Hematopoietic multipotent progenitor cell treated with erythropoietin and hydrocortisone succinate and interleukin-3 and kit ligand, for 6 days (in vitro differentiated cells): ENCODE measurements at regions not wholly inside any gene's neighbourhood (a gene's known extent, or its start where the extent isn't known, plus 50 kb on each side); places are given as distances from the start of the nearest gene placed in this dataset.

Experiments
- DNase-seq: peaks from one replicate; pipeline ENCODE4 v3.0.0-alpha.2; 2015

DNA sequence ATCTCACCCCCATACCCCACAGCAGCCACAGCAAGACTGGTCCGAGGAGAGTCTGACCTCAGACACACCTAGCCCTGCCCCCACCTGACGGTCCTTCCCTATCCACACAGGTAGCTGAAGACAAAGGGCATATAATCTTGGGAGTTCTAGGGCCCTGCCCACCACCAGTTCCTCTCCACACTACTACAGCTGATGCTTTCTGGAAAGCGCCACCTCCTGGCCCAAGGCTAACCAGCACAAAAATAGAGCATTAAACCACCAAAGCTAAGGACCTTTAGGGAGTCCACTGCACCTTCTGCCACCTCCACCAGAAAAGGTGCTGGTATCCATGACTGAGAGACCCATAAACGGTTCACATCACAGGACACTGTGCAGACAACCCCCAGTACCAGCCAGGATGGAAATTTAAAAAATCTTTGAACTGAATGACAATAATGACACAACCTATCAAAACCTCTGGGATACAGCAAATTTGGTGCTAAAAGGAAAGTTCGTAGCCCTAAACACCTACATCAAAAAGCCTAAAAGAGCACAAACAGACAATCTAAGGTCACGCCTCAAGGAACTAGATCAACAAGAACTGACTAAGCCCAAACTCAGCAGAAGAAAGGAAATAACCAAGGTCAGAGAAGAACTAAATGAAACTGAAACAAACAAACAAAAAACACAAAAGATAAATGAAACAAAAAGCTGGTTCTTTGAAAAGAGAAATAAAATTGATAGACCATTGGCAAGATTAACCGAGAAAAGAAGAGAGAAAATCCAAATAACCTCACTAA is 122.1 kb upstream of the TPRG1 start:
- DNase-seq, result no peak

- no peak for DNase-seq
These were observed 118.4 kb upstream of the TPRG1 start for GRCh38 chr3:189053322-189053721.

GRCh38 chr3:189056646-189057335 is 115.0 kb upstream of the TPRG1 start:
- no peak for DNase-seq

- DNase-seq, result no peak
These were observed 114.4 kb upstream of the TPRG1 start for GRCh38 chr3:189057369-189057768.

- DNase-seq, result no peak
These were observed 113.7 kb upstream of the TPRG1 start for GRCh38 chr3:189058071-189058470.

DNA sequence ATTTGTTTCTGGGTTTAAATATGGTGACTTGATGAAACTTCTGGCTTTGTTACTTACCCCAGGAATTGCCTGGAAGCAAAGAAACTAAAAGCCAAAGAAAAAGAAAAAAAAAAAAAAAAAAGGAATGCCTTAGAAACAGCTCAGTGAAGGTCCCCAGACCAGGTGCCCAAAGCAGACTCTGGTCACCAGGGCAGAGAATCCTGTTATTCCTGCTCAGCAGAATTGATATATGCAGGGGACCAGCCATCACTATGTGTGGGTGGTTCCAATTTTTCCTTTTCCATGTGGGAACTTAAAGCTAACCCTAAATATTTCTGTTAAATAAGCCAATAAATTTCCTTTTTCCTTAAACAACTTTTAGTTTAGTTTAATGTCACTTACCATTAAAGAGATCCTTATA is 100.8 kb upstream of the TPRG1 start:
- DNase-seq, result no peak

- DNase-seq, result no peak
These were observed 100.3 kb upstream of the TPRG1 start for GRCh38 chr3:189071446-189071845.

DNA sequence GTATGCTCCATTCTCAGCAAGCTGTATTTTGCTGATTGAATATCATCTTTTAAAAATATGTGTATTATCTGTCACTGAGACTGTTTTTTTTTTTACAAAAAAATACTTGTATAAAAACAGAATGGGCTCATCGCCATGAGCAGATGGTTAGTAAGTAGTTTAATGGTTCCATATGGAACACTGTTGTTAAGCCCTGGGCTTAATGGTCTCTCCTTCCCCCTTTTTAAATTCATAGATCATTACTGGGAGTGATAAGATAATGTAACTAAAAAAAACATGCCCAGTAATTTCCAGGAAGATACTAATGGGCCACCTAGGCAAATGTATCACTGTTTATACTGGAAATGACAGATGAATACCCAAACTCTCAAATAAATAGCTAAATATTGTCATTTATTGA is 95.3 kb upstream of the TPRG1 start:
- DNase-seq, result no peak

GRCh38 chr3:189080745-189081144 is 91.0 kb upstream of the TPRG1 start:
- no peak for DNase-seq

DNA sequence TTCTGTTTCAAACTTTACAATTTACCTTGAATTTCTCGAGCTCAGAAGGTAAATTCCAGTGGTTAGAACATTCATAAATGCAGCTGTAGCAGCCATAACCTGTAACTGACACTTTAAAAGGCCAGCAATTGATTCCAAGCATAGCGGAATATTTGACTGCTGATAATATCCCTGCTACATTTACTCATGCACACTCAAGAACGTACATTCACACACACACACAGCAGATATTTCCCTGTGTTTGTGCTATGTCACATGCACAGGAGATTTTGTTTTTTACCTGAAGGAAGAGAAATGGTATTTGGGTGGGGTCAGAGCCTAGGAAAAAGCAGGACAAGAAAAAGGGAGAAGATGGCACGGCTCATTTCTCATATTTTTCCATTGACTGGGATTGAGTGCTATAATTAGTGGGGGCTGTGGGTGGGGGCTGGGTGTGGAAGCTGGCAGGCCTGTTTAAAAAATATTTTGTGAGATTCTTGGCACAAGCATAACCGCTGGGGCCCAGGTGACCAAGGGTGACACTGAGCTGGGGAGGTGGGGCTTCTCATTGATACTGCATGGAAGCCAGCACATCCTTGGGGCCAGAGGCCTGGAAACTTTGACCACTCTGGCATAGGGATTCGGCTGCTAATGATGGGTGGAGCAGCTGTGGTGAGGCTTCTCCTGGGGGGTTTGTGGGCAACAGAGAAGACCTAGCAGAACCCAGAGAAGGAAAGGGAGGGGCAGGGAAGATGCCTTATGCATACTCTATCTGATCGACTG is 88.9 kb upstream of the TPRG1 start:
- no peak for DNase-seq

GRCh38 chr3:189084620-189085019 is 87.2 kb upstream of the TPRG1 start:
- peak; percentile 16 for DNase-seq

DNA sequence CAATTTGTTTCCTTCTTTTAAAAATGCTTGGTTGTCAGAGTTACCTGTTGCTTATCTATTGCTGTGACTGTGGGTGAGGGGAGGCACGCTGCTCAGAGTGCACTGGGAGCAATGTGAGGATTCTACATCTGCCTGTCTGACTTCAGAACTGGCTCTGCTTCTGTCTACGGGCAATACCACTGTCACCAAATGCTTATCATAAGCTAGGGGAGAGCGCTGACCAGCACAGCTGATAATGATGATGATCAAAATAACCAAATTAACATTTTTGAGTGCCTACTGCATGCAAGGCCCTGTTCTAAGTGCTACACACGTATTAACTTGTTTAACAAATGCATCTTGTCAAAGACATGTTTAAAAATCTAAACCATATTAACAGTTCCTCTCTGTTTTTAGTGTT is 79.2 kb upstream of the TPRG1 start:
- DNase-seq, result no peak

DNA sequence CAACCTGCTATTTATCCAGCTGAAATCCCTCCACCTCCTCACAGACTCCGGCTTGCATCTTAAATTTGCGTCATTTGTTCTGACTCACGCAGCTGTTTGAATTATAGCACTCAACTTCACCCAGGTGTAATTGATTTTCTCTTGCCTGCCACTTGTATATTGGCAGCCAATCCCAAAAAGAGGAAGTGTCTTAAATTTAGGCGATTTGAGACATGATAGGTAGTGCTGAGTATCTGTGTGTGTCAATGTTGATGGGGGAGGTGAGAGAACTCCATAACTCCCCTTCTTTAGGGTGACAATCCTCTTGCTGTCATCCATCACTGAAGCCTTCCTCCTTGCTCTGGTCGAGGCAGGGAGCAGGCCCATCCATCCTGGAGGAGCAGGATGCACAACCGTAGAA is 77.2 kb upstream of the TPRG1 start:
- no peak for DNase-seq

DNA sequence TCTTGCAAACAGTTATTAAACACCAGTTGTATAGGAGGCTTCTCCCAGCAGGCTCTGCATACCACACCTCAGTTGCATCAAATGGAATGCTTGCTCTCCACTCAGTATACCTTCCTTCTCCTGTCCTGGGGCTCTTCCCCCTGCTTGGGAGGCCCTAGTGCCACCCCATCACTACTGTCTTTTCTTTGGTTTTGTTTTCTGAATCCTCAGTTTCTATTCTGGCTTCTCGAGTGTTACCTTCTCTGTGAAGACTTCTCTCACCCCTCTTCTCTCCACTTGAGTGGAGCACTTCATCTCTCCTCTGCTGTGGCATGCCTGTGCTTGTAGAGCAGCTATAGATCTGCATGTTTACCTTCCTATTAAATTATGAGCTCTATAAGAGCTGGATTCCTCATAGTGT is 75.7 kb upstream of the TPRG1 start:
- DNase-seq, result no peak

DNA sequence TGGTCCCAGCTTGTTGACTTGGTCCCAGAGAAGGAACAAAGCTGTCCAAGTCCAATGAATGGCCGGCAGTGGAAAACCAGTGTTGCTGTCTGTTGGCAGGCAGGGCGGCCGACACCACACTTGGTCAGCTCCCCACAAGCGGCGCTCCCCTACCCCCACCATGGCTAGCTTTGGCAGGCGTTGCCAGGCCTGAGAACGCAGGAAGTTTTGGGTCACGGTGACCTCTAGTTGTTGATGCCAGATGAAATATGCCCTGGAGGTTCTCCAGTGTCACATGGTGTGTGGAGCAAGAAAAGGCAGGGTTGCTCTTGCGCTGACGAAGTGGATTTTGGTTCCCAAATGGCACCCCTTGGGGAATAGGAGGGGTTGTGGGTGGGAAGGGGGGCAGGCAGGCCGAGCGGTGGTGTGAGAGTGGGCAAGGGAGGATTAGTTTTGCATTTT is 72.7 kb upstream of the TPRG1 start:
- no peak for DNase-seq

DNA sequence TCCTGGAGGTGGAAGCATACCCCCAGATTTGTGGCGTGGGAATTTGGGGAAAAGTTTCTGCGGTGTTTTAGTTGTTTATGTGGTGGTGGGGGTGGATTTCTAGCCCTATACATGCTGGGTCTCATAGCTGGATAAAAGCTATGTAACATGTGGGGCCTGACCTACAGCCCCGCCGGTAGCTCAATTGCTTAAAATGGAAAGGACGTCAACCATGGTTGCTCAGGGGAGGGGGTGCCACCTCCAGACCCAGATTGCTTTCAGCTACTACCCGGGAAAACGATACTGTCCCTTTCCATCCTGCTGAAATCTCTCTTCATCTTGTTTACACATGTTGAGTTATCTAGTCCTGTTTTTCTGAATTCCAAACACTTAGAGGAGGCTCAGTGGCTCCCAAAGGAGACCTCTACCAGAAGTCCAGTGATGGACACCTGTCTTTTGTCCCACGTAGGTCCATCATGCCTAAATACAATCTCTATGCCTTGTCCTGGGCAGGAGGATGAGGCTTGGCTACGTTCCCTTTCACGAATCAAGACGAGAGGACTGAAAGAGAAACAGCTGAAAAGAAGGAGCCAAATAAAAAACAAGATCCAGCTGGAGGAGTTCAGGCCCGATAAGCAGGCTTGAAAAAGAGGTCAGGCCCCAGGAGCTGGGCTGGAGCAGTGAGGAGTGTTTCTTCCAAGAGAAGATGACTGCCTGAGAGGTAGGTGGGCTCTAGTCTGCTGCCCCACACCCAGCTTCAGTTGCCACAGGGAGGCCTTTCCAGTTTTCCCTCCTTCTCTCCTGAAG is 72.1 kb upstream of the TPRG1 start:
- no peak for DNase-seq

GRCh38 chr3:189100866-189101265 is 70.9 kb upstream of the TPRG1 start:
- DNase-seq, result no peak

- DNase-seq, result no peak
These were observed 70.2 kb upstream of the TPRG1 start for GRCh38 chr3:189101594-189101993.

DNA sequence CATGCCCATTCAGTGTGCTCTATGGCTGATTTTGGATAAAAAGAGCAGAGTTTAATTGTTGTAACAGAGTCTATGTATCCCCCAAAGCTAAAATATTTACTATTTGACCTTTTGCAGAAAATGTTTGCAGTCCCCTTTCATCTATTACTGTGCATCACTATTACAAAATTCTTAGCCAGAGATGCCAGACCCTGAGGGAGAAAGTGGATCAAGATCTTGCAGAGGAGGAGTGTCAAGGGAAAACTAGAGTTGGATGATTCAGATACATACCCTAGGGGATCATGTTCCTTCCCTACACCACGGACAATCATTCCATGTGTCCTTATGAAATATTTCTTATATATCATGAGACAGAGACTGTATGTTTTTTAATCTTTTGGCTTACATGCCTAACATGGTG is 68.6 kb upstream of the TPRG1 start:
- no peak for DNase-seq

DNA sequence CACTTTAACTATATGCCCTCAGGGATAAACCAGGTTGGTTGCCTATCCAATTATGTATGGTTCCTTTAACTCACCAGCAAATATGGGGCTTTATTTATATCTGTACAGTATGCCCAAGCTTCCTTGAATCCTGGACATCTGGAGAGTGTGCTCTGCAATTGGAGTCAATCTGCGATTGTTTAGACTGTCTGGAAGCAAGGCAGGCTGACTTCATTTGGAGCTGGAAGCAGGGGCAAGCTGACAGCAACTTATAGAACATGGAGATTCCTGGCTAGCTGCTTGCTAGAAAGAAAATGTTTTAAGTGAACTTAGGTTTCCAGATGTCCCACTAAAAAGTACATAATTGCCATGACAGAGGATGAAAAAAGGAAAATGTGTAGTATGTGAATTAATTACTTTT is 63.7 kb upstream of the TPRG1 start:
- DNase-seq, result no peak

DNA sequence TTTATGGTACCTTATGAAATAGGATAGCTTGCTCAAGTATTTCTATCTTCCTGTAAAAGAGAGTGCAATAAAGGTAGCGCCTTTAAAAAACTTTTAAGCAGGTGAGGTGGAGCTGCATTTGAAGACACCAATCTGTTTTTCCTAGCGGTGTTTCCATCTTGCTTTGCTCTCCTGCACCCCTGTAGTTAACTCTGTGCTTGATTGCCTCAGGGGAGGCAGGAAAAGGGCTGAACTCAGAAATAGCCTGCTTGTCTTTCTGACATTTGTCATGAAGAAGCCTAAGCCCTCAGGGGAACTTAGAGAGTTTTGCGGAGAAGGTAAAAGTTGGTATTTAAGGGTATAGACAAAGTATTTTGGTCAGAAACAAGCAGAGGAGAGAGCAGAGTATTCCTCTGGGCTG is 63.0 kb upstream of the TPRG1 start:
- DNase-seq, result no peak

GRCh38 chr3:189109145-189109544 is 62.6 kb upstream of the TPRG1 start:
- DNase-seq, result no peak

DNA sequence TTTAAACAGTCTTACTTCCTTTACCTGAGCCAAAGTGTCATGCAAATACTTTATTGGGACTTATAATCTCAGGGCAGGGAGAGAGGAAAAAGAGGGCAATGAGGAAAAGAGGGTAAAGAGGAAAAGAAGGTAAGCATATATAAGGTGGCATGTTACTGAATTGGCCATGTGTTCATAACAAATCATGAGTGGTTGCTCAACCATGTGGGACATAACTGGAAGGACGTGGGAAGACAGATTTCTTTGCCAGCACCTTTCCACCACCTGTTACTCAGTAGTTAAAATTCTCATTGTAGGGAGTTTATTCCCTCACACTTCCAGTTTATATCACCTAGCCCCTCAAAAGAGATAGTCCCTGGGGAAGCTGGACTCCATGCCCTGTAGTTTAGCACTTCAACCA is 54.7 kb upstream of the TPRG1 start:
- no peak for DNase-seq
